G401 (cell line): ENCODE measurements at regions not wholly inside any gene's neighbourhood (a gene's known extent, or its start where the extent isn't known, plus 50 kb on each side); places are given as distances from the start of the nearest gene placed in this dataset.
"Not testable (repeated sequence)": the region's sequence is repeated elsewhere in the genome, so short reads cannot be mapped to it uniquely, and the experiment has no call there.

ENCODE experiments used
- DNase-seq: peaks from one replicate; pipeline ENCODE4 v3.0.0-alpha.2; 2015; ENCODE audit warnings: low spot score
- in situ Hi-C: cut with HindIII; loops from 2 replicates; pipeline ENCODE4 v1.10.0; 2016; ENCODE audit warnings: low sequenced_read_pairs, mixed read lengths

DNA sequence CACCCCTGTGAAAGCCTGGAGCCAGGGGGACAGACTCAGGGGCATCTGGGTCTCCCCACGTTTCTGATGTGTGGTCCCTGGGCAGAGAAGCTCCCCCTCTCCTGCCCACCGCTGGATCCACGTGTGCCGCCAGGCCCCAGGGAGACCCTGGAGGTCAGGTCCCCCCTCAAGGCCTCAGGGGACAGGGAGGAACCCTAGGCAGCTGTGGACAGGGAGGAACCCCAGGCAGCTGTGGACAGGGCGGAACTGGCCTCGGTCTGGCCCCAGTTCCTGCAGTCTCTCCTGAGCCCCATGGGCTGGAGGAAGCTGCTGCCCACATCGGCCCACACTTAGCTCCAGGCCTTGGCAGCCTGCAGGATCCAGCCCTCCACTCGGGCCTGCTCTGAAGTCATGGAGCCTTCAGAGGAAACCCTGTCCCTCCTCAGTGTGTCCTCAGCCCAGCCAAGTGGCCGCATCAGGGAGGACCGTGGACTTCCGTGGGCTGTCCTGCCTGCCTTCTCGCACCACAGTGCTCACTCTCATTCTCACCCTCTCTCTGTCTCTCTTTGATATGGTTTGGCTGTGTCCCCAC lies 127.7 kb downstream of the BRD1 start:
- in situ Hi-C loops = no loop called here
- no peak for DNase-seq

DNA sequence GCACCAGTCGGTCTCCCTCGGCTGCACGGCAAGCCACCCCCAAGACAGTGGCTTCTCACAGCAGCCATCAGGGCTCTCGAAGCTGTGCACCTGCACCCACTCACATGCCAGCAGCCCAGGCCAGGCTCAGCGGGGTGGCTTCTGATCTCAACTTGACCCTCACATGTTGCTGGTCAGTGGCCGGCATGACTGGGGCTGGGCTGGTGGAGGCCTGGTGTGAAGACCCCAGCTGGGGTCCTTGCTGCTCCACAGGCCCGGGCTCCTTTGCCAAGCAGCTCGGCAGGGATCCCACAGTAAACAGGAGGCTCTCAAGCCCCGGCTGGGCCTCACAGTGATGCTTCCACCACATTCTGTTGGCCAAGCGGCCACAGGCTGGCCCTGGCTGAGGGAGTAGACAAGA lies 128.2 kb downstream of the BRD1 start:
- in situ Hi-C loops = no loop called here
- DNase-seq = no peak

DNA sequence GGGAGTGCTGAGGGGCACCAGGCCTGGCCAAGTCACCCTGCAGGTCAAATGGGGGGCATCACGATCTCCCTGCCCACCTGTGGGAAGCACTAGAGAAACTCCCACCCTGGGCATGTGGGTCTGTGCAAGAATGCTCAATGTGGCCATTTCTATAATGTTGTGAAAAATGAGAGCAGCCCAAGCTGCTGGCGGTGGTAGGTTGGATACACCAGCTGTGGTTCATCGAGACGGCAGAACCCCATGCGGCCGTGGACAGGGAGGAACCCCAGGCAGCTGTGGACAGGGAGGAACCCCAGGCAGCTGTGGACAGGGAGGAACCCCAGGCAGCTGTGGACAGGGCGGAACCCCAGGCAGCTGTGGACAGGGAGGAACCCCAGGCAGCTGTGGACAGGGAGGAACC lies 129.1 kb downstream of the BRD1 start:
- DNase-seq, in situ Hi-C loops: not testable (repeated sequence)

DNA sequence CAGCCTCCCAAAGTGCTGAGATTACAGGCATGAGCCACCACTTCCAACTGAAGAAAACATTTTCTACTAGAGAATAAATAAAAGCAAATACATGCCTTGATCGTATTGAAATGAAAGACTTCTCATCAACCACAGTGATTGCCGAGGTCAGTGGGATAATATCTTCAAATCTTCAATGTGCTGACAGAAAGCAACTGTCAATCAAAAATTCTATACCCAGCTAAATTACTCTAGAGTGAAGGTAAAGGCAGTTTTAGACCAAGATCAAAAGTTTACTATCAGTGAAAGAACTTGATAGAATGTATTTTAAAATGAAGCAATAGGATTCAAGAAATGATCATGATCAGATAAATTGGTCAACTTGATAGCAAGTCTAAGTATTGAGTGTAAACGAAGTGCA lies 130.6 kb downstream of the BRD1 start:
- in situ Hi-C loops = no loop called here
- no peak for DNase-seq

DNA sequence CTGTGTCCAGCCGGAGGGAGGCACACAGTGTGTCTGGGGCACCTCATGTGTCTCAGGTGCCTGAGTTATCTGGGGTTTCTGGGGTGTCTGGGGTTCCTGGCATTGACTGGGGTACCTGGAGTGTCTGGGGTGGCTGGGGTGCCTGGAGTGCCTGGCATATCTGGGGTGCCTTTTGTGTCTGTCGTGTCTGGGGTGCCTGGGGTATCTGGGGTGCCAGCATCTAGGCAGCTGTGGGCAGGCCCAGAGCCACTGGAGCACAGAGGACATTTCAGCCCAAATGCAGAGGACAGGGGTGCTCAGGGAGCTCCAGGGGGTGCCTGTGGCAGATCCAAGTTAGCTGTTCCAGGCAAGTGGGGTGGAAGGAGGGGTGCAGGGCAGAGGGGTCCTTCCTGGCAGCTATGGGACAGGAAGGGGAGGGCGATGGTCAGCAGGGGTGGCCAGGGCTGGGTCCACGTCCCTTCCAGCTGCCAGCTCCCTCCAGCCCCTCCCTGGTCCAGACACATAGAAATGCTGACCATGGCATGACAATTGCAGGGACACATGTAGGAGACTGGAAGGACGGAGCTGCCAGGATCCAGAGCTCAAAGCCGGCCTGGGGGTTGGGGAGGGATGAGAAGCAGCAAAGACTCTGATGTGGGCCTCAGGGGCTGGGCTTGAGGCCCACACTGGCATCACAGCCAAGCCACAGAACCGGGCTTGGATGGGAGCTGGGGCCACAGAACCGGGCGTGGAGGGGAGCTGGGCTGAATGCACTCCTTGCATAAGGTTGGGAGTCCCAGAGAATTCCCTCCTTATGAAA lies 133.0 kb downstream of the BRD1 start:
- in situ Hi-C loops = no loop called here
- no peak for DNase-seq

DNA sequence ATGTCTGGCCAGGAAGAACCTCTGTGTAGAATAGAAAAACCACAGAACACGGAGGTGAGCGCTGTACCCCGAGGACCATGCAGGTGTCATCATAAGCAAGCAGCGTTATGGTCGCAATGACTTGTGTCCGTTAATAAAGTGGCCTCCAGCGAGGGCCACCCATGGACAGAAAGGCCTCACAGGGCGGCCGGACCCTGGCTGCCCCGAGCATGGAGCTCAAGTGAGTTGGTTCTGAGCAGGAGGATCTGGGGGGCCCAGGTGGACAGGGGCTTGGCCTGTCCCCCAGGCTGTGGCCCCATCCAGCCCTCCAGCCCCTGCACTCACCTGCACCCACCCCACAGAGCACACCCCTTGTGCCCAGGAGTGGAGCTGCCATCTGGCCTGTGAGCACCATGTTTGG lies 133.8 kb downstream of the BRD1 start:
- in situ Hi-C loops = no loop called here
- no peak for DNase-seq

DNA sequence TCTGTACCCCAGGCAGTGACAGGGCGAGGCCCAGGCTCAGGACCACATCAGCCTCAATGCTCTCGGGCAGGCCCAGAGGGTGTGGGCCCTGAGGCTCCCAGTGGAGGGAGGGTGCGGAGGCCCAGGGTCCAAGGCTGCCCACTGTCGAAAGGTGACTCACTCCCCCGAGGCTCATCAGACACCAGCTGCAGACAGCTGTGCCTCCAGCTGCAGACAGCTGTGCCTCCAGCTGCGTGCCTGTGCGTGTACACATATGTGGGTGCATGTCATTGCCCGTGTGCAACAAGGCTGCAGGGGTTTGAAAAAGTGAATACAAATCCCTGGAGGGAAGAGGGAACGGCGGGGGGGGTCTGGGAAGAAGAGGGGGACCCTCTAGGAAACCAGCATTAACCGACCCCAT lies 134.3 kb downstream of the BRD1 start:
- in situ Hi-C loops = no loop called here
- no peak for DNase-seq

DNA sequence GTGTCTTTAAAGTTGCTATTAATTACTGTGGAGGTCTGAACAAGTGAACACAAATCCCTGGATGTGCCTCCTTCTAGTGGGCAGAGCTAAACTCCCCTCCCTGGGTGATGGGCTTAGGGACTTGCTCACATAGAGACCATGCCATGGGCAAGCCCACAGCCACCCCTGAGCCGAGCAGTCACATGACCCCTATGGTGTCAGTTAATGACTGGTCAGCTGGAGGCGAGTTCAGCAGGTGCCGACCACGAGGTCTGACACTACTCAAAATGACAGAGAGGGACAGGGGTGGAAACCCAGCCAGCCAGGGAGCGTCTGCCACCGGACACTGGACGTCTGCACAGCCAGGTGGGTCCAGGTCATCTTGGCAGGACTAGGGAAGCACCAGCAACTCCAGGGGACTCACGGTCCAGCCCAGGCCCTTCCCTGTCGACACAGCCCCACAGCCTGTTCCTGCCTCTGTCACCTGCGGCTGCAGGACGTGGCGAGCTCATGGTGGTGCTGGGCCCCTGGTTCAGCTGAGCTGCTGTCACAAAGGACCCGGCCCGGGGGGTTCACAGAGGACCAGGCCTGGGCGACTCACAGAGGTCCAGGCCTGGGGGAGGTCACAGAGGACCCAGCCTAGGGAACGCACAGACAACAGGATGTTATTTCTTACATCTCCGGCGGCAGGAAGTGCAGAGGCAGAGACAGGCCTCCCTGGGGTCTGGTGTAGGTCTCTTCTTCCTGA lies 135.0 kb downstream of the BRD1 start:
- no peak for DNase-seq
- in situ Hi-C loops = no loop called here

DNA sequence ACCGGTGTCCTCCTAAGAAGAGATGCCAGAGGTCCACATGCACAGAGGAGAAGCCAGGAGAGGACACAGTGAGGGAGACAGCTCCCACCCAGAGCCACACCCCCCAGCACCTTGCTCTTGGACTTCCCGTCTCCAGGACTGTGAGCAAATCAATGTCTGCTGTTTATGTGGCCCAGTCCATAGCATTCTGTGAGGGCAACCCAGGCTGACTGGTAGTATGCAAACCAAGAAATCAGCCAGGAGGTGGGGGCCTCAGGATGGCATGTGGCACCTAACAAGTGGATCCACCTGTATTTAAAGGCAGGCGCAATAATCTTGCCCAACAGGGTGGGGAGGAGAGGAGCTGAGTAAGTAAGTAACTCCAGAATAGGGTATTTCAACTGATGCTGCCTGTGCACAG lies 136.4 kb downstream of the BRD1 start:
- no peak for DNase-seq
- in situ Hi-C loops = no loop called here

DNA sequence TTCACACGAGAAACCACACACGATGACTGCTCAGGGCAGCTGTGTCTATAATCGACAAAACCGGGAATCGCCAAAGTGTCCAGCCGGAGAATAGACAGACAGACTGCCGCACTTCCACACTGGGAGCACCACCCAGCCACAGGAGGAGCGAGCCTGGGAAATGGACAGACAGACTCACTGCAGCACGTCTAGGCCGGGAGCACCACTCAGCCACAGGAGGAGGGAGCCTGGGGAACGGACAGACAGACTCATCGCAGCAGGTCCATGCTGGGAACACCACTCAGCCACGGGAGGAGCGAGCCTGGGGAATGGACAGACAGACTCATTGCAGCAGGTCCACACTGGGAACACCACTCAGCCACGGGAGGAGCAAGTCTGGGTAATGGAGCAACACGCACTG lies 137.2 kb downstream of the BRD1 start:
- in situ Hi-C loops = no loop called here

DNA sequence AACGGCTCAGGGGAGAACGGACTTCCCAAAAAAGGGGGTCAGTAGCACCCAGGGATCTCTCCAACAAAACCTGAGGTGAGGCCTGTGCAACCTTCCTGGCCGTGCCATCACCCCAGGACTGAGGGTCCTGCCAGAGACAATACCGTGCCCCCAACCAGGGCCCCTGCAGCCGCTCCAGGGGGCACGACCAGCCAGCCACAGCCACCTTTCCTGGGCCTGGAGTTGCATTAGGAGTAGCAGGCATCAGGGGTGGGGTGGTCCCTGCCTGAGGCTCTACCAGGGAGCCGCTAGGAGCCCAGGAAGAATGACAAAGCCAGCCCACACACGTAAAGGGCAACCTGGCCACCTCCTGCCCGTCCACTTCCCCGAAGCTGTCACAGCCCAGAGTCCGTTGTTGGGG lies 137.8 kb downstream of the BRD1 start:
- no peak for DNase-seq
- in situ Hi-C loops = no loop called here

More for the DNA sequence above, 137.2 kb downstream of the BRD1 start:
- no peak for DNase-seq

DNA sequence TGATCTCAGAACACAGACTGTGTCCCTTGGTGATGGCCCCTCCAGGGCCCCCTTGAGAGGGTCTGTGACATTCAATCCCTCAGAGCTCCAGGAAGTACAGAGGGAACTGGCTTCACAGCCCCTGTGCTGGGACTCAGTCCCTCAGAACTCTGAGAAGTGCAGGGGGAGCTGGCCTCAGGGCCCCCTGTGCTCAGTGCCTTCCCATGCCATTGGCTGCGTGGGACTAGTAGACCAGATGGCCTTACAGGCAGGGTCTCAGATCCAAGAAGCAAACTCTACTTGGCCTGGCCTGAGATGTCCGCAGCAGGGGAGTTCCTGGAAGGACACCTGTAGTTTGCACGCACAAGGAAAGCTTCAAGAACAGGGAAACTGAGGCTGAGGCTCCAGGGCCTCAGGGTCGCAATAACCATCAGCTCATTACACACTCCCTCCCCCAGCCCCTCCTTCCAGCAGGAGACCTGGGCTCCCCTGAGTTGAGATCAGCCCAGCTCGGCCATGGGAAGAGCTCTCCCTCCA lies 138.4 kb downstream of the BRD1 start:
- in situ Hi-C loops = no loop called here
- no peak for DNase-seq

DNA sequence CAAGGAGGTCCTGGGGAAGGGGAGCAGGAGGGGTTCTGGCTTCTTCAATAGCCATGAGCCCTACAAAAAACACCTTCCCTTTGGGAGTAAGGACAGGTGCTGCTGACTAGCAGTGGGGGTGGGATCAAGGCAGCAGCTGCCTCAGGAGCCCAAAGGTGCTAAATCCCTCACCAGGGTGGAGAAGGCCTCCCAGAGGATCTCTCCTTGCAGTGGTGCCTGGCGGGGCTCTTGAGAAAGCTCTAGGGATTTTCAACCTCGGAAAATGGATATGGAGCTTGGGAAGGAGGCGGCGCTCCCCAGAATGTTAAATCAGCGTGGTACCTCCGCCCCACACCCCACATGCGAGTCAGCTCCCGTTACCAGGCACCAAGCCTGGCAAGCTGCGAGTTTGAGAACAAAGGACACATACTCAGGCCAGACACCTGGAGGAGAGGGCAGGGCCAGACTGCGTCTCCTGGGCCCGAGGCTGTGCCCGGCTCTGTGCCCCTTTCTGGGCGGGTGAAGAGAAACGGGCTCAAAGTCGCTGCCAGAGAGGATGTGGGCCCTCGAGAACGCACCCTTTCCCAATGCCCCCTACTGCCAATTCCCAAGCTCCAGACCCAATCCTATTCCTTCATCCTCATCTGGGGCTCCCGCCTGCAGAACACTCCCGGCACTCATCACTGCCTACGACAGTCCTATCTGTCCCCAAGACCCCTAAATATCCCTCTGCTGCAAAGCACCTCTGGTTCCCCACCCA lies 139.0 kb downstream of the BRD1 start:
- no peak for DNase-seq
- in situ Hi-C loops = no loop called here

DNA sequence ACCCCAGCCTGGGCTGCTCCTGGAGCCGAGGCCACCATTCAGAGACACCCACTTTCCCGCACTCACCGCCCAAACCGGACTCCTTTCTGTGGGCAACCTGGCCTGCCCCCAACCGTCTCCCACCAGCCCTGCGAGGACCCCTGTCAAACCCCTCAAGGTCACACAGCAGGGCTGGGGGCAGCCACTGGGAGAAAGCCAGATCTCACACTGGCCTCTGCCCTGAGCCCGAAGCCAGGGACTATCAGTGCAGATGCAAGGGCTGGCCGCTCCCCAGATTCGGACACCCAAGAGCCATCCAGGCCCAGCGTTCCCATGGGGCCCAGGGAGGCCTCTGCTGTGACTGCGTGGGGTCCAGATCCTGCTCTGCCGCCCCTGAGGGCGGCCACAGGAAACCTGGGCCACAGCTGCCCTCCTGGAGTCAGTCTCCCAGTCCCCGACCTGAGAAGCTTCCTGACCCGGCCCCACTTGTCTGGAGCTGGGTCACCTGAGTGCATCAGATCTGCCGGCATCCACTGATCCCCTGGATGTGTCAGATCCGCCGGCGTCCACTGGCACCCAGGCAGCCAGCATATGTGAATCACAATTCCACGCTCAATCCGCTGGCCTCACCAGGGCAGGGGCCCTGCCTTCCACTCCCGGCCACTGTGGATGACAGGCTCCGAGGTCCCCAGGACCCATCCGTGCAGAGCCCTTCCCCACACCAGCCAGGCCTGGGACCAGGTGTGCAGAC lies 139.7 kb downstream of the BRD1 start:
- DNase-seq = no peak
- in situ Hi-C loops = no loop called here

DNA sequence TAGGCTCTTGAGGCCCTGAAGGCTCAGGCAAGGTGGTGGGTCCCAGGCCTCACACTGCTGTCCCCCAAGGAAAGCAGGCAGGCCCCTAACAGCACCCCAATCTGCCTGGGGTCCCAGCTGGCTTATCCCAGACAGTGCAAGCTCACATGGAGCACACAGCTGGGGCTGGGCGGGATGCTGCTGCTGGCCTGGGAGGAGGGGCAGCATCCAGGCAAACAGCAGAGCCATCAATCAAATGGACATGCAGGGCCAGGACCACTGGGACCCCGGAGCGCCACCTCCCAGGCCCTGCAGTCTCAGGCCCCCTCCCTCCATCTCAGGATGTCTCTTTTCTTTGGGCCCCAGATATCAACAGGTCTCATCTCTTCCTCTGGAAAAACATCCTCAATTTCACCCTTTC lies 140.3 kb downstream of the BRD1 start:
- DNase-seq = no peak
- in situ Hi-C loops = no loop called here

DNA sequence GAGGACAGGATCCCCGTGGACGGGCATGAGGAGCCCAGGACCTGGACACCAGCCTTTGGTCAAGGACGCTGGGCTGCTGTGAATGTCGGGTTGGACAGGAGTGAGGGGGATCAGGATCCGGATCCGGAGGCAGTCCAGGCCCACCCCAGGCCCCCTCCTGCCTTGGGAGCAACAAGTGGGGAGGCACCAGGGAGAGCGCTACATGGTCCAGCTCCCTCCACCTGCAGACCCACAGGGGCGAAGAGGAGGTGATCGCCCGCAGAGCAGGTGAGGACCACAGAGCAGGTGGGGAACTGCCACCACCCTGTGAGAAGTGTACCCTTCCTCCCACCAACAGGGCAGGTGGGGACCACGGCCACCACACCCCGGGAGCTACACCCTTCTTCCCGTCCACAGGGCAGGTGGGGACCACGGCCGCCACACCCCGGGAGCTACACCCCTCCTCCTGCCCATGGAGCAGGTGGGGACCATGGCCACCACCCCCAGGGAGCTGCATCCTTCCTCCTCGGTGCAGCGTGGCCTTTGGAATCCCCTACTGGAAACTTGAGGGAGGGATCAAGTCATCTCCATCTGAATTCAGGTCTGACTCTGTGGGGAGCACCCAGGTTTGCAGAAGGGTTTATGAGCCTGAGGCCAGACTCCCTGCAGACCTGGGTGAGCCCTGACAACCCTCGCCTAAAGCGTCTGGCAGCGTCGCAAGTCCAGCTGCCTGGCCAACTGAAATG lies 141.0 kb downstream of the BRD1 start:
- no peak for DNase-seq
- in situ Hi-C loops = no loop called here

DNA sequence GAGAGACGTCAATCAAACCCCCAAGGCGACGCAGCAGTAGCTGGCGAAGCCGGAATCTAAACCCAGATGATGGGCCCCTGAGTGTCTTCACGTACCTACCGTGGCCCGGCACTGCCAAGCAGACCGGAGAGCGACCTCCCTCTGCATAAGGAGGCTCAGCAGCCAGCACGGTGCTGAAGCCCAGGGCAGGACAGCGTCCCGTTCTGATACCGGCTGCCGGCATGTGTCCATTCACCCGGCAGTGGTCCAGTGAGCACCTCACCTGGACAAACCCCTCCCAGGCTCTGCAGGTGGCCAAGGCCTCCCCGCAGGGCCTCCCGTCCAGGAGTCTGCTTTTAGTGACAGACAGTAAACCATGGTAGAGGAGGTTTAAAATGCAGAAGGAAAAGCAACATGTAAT lies 142.0 kb downstream of the BRD1 start:
- DNase-seq = no peak
- in situ Hi-C loops = no loop called here

DNA sequence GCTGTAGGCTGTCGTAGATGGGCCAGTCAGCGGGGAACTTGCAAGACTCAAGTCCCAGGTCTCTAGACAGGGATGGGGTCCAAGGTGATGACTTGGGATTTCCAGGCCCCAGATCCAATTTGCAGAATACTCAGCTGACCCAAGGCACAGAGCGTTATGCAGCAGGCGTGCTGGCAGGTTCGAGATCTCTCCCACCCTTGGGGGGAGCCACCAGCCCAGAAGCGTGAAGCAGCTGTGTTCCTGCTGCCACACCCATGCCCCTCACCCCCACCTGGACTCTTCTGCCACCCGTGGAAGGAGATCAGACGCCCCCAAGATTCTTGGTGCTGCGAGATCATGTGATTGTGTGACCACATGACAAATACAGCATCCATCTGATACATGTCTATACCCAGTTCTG lies 142.6 kb downstream of the BRD1 start:
- in situ Hi-C loops = no loop called here
- no peak for DNase-seq
